ENCODE measurements at regions not wholly inside any gene's neighbourhood (a gene's known extent, or its start where the extent isn't known, plus 50 kb on each side); places are given as distances from the start of the nearest gene placed in this dataset.

GRCh38 chr13:99071211-99071610 lies 93.3 kb upstream of the DOCK9 start:
- H3K4me2 ChIP-seq (ENCODE audit: low read depth, low read length) = no peak overlapping the region
- H3K27ac ChIP-seq (ENCODE audit: extremely low read length, insufficient read depth, low read length) = no peak overlapping the region
- POLR2A ChIA-PET = no interaction called here
- no peak for FAIRE-seq
- TF ChIP-seq ATM (IDR thresholded peaks at IDR 0.05; ENCODE audit: borderline replicate concordance) = no peak
- TF ChIP-seq CC2D1A (CRISPR knock-in tag; IDR thresholded peaks at IDR 0.05) = no peak
- no peak for TF ChIP-seq MEIS2 (CRISPR knock-in tag; IDR thresholded peaks at IDR 0.05)
- no peaks in the 10 kb centered on the region for H3K4me1 ChIP-seq (ENCODE audit: insufficient read depth, low read length)
- no peaks in the 10 kb centered on the region for H4K20me1 ChIP-seq (ENCODE audit: insufficient read depth, low read length)
- no peak overlapping the region for H2AFZ ChIP-seq (ENCODE audit: low read length)
- DNase-seq (ENCODE audit: low spot score) = no peak
- H3K4me3 ChIP-seq (replicated peaks in 1 of 3; ENCODE audit: insufficient read depth in 1 of 3, low read depth in 2 of 3, low read length in 3 of 3) = no peak overlapping the region
- H3K36me3 ChIP-seq (replicated peaks in 1 of 2; ENCODE audit: control insufficient read depth in 1 of 2, insufficient read depth in 2 of 2, low read length in 2 of 2) = no peaks in the 10 kb centered on the region
- no TSS peak for BruUV-seq (replicated peaks)
- in situ Hi-C loops (cut with HindIII; ENCODE audit: extremely low pct_ligation_motif_present, low pct_unique_long_range_greater_than_20kb) = no loop called here
- intact Hi-C loops (cut with micrococcal nuclease; ENCODE audit: unreplicated experiment) = no loop called here
- H3K27me3 ChIP-seq (ENCODE audit: control insufficient read depth in 1 of 2, insufficient read depth in 2 of 2, low read length in 2 of 2) = no peaks in the 10 kb centered on the region
- ATAC-seq = no peak
- WGBS (ENCODE audit: low lambda C conversion rate) = 54% methylated on average over 2 of the region's 2 CpGs
- no peaks in the 10 kb centered on the region for H3K9me3 ChIP-seq (ENCODE audit: low read length)
- no peak overlapping the region for H3K9ac ChIP-seq (ENCODE audit: insufficient read depth, low read depth, low read length)
- CTCF ChIA-PET (ENCODE audit: low intra/inter-chr PET ratio, low total read pairs) = no interaction called here
- no peaks in the 10 kb centered on the region for H3K79me2 ChIP-seq (ENCODE audit: insufficient read depth, low read length)

- Histone ChIP-seq H3K4me1 (ENCODE audit: insufficient read depth, low read length) (no peaks in the 10 kb centered on the region), H3K79me2 (ENCODE audit: insufficient read depth, low read length) (no peaks in the 10 kb centered on the region), H3K36me3 (replicated peaks in 1 of 2; ENCODE audit: control insufficient read depth in 1 of 2, insufficient read depth in 2 of 2, low read length in 2 of 2) (no peaks in the 10 kb centered on the region), H3K4me3 (replicated peaks in 1 of 3; ENCODE audit: insufficient read depth in 1 of 3, low read depth in 2 of 3, low read length in 3 of 3) (no peak overlapping the region), H3K9me3 (ENCODE audit: low read length) (no peaks in the 10 kb centered on the region), H3K4me2 (ENCODE audit: low read depth, low read length) (no peak overlapping the region), H4K20me1 (ENCODE audit: insufficient read depth, low read length) (no peaks in the 10 kb centered on the region), H3K9ac (ENCODE audit: insufficient read depth, low read depth, low read length) (no peak overlapping the region), H2AFZ (ENCODE audit: low read length) (no peak overlapping the region), H3K27me3 (ENCODE audit: control insufficient read depth in 1 of 2, insufficient read depth in 2 of 2, low read length in 2 of 2) (no peaks in the 10 kb centered on the region), H3K27ac (ENCODE audit: extremely low read length, insufficient read depth, low read length) (no peak overlapping the region)
- intact Hi-C loops (cut with micrococcal nuclease; ENCODE audit: unreplicated experiment) (no loop called here), in situ Hi-C loops (cut with HindIII; ENCODE audit: extremely low pct_ligation_motif_present, low pct_unique_long_range_greater_than_20kb) (no loop called here)
- POLR2A ChIA-PET = no interaction called here
- TF ChIP-seq ZC3H4 (CRISPR knock-in tag; IDR thresholded peaks at IDR 0.05; ENCODE audit: borderline replicate concordance) (no peak), ZMAT5 (CRISPR knock-in tag; IDR thresholded peaks at IDR 0.05; ENCODE audit: borderline replicate concordance, low read depth) (no peak), YEATS4 (CRISPR knock-in tag; IDR thresholded peaks at IDR 0.05; ENCODE audit: borderline replicate concordance) (no peak), ZXDC (CRISPR knock-in tag; IDR thresholded peaks at IDR 0.05) (no peak), ZNF672 (CRISPR knock-in tag; IDR thresholded peaks at IDR 0.05) (no peak), MAFF (IDR thresholded peaks at IDR 0.05; ENCODE audit: low read depth, low read length) (no peak), SOX13 (IDR thresholded peaks at IDR 0.05) (no peak), SOX13 (CRISPR knock-in tag; conservative IDR thresholded peaks at IDR 0.05 in 1 of 2, IDR thresholded peaks at IDR 0.05 in 1 of 2) (no peak), ZNF746 (CRISPR knock-in tag; IDR thresholded peaks at IDR 0.05) (no peak), ZHX1 (CRISPR knock-in tag; IDR thresholded peaks at IDR 0.05; ENCODE audit: low read depth) (no peak)
- no peak for DNase-seq (ENCODE audit: low spot score)
- WGBS (ENCODE audit: low lambda C conversion rate) = 74% methylated on average over 6 of the region's 6 CpGs
- CTCF ChIA-PET (ENCODE audit: low intra/inter-chr PET ratio, low total read pairs) = no interaction called here
- FAIRE-seq = no peak
- no TSS peak for BruUV-seq (replicated peaks)
- ATAC-seq = no peak
These were observed 93.8 kb upstream of the DOCK9 start for GRCh38 chr13:99071666-99072065.

Measured in HepG2 (cell line).